IMR-90 (cell line): ENCODE measurements at regions not wholly inside any gene's neighbourhood (a gene's known extent, or its start where the extent isn't known, plus 50 kb on each side); places are given as distances from the start of the nearest gene placed in this dataset.

Experiments used
- ATAC-seq: fragments of 200-7000 bp; cut with Tn5 transposase; 2 replicates; pipeline ENCODE4 v1.9.1; 2020; ENCODE audit warnings: low read depth, mild to moderate bottlenecking, moderate library complexity
- BruUV-seq: library from RNA; stranded (reverse); fragments of 400-500 nt; replicated peaks from 2 replicates; lab custom pipeline; 2021; lab: Mats Ljungman, UMichigan
- CTCF ChIA-PET: fragments of 300-600 bp; formaldehyde crosslinking; extraction: SDS; loops from one replicate; lab custom pipeline; 2021; ENCODE audit warnings: antibody characterized with exemption; lab: Yijun Ruan, JAX
- POLR2A ChIA-PET: fragments of 300-600 bp; sonication (Branson Sonifier 250); formaldehyde crosslinking; loops from one replicate; lab custom pipeline; 2022; ENCODE audit warnings: antibody characterized with exemption; ENCODE audit not compliant: unreplicated experiment; lab: Charles Lee
- DNase-seq: peaks from one replicate; pipeline ENCODE4 v3.0.0; 2013
- H2AFZ ChIP-seq: replicated peaks from 2 replicates; pipeline ENCODE3; 2013; ENCODE audit warnings: low read length, mild to moderate bottlenecking; ENCODE audit not compliant: poor library complexity
- H2AK5ac ChIP-seq: 2 replicates; pipeline ENCODE4 v1.6.1; 2013; ENCODE audit warnings: low read depth, low read length, inconsistent platforms
- H2AK9ac ChIP-seq: replicated peaks from 2 replicates; pipeline ENCODE3; 2013; ENCODE audit warnings: mild to moderate bottlenecking, low read depth, low read length, moderate library complexity; ENCODE audit not compliant: poor library complexity
- H2BK120ac ChIP-seq: 2 replicates; pipeline ENCODE4 v1.6.1; 2013; ENCODE audit warnings: low read depth, low read length, inconsistent platforms
- H2BK15ac ChIP-seq: 3 replicates; pipeline ENCODE4 v1.6.1; 2013; ENCODE audit warnings: low read depth, low read length, inconsistent platforms
- H2BK20ac ChIP-seq: 2 replicates; pipeline ENCODE4 v1.6.1; 2013; ENCODE audit warnings: low read depth, mild to moderate bottlenecking, inconsistent platforms, low read length, moderate library complexity
- H2BK5ac ChIP-seq: 2 replicates; pipeline ENCODE4 v1.6.1; 2013; ENCODE audit warnings: mild to moderate bottlenecking, low read depth, low read length, inconsistent platforms; ENCODE audit not compliant: poor library complexity, severe bottlenecking
- H3K14ac ChIP-seq: replicated peaks from 2 replicates; pipeline ENCODE4 v1.6.1; 2013; ENCODE audit warnings: low read depth, low read length, inconsistent platforms
- H3K18ac ChIP-seq: 2 replicates; pipeline ENCODE4 v1.6.1; 2013; ENCODE audit warnings: low read depth, low read length, control low read depth
- H3K23ac ChIP-seq: 2 replicates; pipeline ENCODE4 v1.6.1; 2013; ENCODE audit warnings: low read depth, low read length, inconsistent platforms
- H3K27ac ChIP-seq: 2 replicates; pipeline ENCODE4 v1.5.1; 2013; ENCODE audit warnings: mild to moderate bottlenecking, control low read depth, low read length; ENCODE audit not compliant: insufficient read depth
- H3K27me3 ChIP-seq: 2 replicates; pipeline ENCODE4 v1.6.1; 2013; ENCODE audit warnings: low read length; ENCODE audit not compliant: control insufficient read depth, insufficient read depth
- H3K36me3 ChIP-seq: 2 replicates; pipeline ENCODE4 v1.6.1; 2013; ENCODE audit warnings: low read length, mixed read lengths; ENCODE audit not compliant: control insufficient read depth, insufficient read depth
- H3K4ac ChIP-seq: 2 replicates; pipeline ENCODE4 v1.6.1; 2013; ENCODE audit warnings: low read depth, low read length, inconsistent platforms
- H3K4me1 ChIP-seq: 2 replicates; pipeline ENCODE4 v1.6.1; 2013; ENCODE audit warnings: low read length, mixed read lengths; ENCODE audit not compliant: control insufficient read depth, insufficient read depth
- H3K4me2 ChIP-seq: 2 replicates; pipeline ENCODE4 v1.6.1; 2013; ENCODE audit warnings: low read depth, mild to moderate bottlenecking, control low read depth, low read length, moderate library complexity
- H3K4me3 ChIP-seq: 2 replicates; pipeline ENCODE4 v1.5.1; 2013; ENCODE audit warnings: low read depth, mild to moderate bottlenecking, control low read depth, low read length, moderate library complexity; ENCODE audit not compliant: insufficient read depth
- H3K56ac ChIP-seq: 2 replicates; pipeline ENCODE4 v1.6.1; 2013; ENCODE audit warnings: low read length, inconsistent platforms; ENCODE audit not compliant: insufficient read depth; ENCODE audit errors: extremely low read depth
- H3K79me1 ChIP-seq, 2 experiments: 2 replicates each; pipeline ENCODE4 v1.6.1; 2013; ENCODE audit warnings: low read length in 2 of 2, inconsistent platforms in 1 of 2, low read depth in 1 of 2
- H3K9ac ChIP-seq: 2 replicates; pipeline ENCODE4 v1.6.1; 2013; ENCODE audit warnings: low read depth, low read length, control low read depth
- H3K9me1 ChIP-seq: 2 replicates; pipeline ENCODE4 v1.6.1; 2013; ENCODE audit warnings: low read length, inconsistent platforms; ENCODE audit not compliant: insufficient read depth
- H3K9me3 ChIP-seq: 2 replicates; pipeline ENCODE4 v1.6.1; 2013; ENCODE audit warnings: low read length; ENCODE audit not compliant: control insufficient read depth, insufficient read depth
- H4K20me1 ChIP-seq: 2 replicates; pipeline ENCODE4 v1.6.1; 2013; ENCODE audit warnings: low read length, inconsistent platforms; ENCODE audit not compliant: insufficient read depth
- H4K5ac ChIP-seq: 2 replicates; pipeline ENCODE4 v1.6.1; 2013; ENCODE audit warnings: mild to moderate bottlenecking, low read depth, low read length, control low read depth
- H4K8ac ChIP-seq, 2 experiments: 2 replicates each; pipeline ENCODE4 v1.6.1; 2013; ENCODE audit warnings: low read depth in 2 of 2, low read length in 2 of 2, control low read depth in 1 of 2, inconsistent platforms in 1 of 2
- H4K91ac ChIP-seq: 2 replicates; pipeline ENCODE4 v1.6.1; 2013; ENCODE audit warnings: low read depth, low read length, inconsistent platforms; ENCODE audit not compliant: insufficient read depth
- BHLHE40 ChIP-seq: fragments of 150-350 bp; IDR thresholded peaks from 2 replicates; pipeline ENCODE4 v1.6.1; 2016; ENCODE audit warnings: mild to moderate bottlenecking, low read depth, low read length
- CHD1 ChIP-seq: IDR thresholded peaks from 2 replicates; pipeline ENCODE4 v1.6.1; 2012; ENCODE audit warnings: low read depth, low read length, improper control_type of control experiment
- ELK1 ChIP-seq: fragments of 150-350 bp; IDR thresholded peaks from 2 replicates; pipeline ENCODE4 v1.6.1; 2016; ENCODE audit warnings: low read depth, mild to moderate bottlenecking, low read length, moderate library complexity, borderline replicate concordance
- FOS ChIP-seq: fragments of 150-350 bp; IDR thresholded peaks from 2 replicates; pipeline ENCODE4 v1.6.1; 2016; ENCODE audit warnings: low read depth, low read length
- MAFK ChIP-seq: IDR thresholded peaks from 2 replicates; pipeline ENCODE4 v1.6.1; 2012; ENCODE audit warnings: low read depth, low read length, improper control_type of control experiment
- MAZ ChIP-seq: IDR thresholded peaks from 2 replicates; pipeline ENCODE4 v1.6.1; 2012; ENCODE audit warnings: low read depth, mild to moderate bottlenecking, low read length, improper control_type of control experiment, moderate library complexity, borderline replicate concordance
- MXI1 ChIP-seq: IDR thresholded peaks from 2 replicates; pipeline ENCODE4 v1.6.1; 2012; ENCODE audit warnings: low read depth, mild to moderate bottlenecking, low read length, moderate library complexity, borderline replicate concordance
- NFE2L2 ChIP-seq: fragments of 150-350 bp; IDR thresholded peaks from 2 replicates; pipeline ENCODE4 v1.6.1; 2016; ENCODE audit warnings: low read depth, mild to moderate bottlenecking, low read length
- POLR2A ChIP-seq: IDR thresholded peaks from 2 replicates; pipeline ENCODE4 v1.6.1; 2012; ENCODE audit warnings: mild to moderate bottlenecking, low read depth, low read length
- RAD21 ChIP-seq: IDR thresholded peaks from 2 replicates; pipeline ENCODE4 v1.6.1; 2012; ENCODE audit warnings: low read length, improper control_type of control experiment
- RCOR1 ChIP-seq: IDR thresholded peaks from 2 replicates; pipeline ENCODE4 v1.6.1; 2012; ENCODE audit warnings: mild to moderate bottlenecking, low read length, improper control_type of control experiment; ENCODE audit not compliant: insufficient replicate concordance
- SMC3 ChIP-seq: fragments of 150-350 bp; IDR thresholded peaks from 2 replicates; pipeline ENCODE4 v1.6.1; 2016; ENCODE audit warnings: low read depth, mild to moderate bottlenecking, antibody characterized with exemption, low read length, moderate library complexity
- WGBS, 2 experiments: methylation state at CpG; one replicate each; pipeline versions ENCODE4 v1.1.5 to v1.1.7; 2013; ENCODE audit warnings: missing lambda C conversion rate in 2 of 2; ENCODE audit not compliant: insufficient read length in 1 of 2; ENCODE audit errors: extremely low coverage in 2 of 2; 5-methylcytosine and 5-hydroxymethylcytosine counted together
- dilution Hi-C: fragments of 300-500 bp; cut with HindIII; formaldehyde crosslinking; loops from one replicate; pipeline ENCODE4 v1.14.3; 2018; ENCODE audit warnings: low sequenced_read_pairs; ENCODE audit not compliant: unreplicated experiment
- in situ Hi-C: fragments of 300-500 bp; cut with MboI; formaldehyde crosslinking; loops from 3 replicates; pipeline ENCODE4 v1.14.3; 2019; ENCODE audit warnings: low sequenced_read_pairs, inconsistent platforms, mixed read lengths
- intact Hi-C: fragments of 100-400 bp; cut with micrococcal nuclease; formaldehyde crosslinking; loops from 2 replicates; pipeline ENCODE4 v1.10.0; 2022
- TF ChIP-seq, protein P1 (sequence below): conservative IDR thresholded peaks from 2 replicates; pipeline ENCODE4 v1.5.1; 2012; ENCODE audit warnings: mild to moderate bottlenecking, low read depth, low read length, improper control_type of control experiment

DNA sequence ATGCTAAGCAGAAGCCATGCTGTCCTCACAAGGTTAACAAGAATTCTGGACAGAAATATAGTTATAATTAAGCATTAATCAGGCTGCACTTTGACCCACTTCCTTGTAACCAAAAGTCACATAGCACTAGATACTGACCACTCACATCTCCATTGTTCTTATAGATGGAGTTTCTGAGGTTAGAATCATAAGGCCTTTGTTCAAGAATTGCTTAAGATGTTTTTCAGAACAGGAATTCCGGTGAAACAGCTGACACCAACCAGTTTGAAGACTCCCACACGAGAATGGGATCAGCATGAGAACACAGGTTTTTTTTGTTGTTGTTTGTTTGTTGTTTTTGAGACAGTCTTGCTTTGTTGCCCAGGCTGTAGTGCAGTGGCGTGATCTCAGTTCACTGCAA, 488.3 kb upstream of the NRP1 start:
- H4K5ac ChIP-seq = no peak overlapping the region
- ChIA-PET CTCF (no interaction called here), POLR2A (no interaction called here)
- no peak overlapping the region for H2BK5ac ChIP-seq
- H3K4me1 ChIP-seq = no peaks in the 10 kb centered on the region
- no peaks in the 10 kb centered on the region for H4K20me1 ChIP-seq
- no peak overlapping the region for H3K9ac ChIP-seq
- no peak overlapping the region for H3K4me2 ChIP-seq
- no peaks in the 10 kb centered on the region for H3K79me1 ChIP-seq
- DNase-seq (no peak), ATAC-seq (no peak)
- H2AK5ac ChIP-seq = no peak overlapping the region
- no peak for TF ChIP-seq MAZ
- TF ChIP-seq CHD1 = no peak
- TF ChIP-seq ELK1 = no peak
- TF ChIP-seq BHLHE40 = no peak
- TF ChIP-seq SMC3 = no peak
- TF ChIP-seq RAD21 = no peak
- no peak for TF ChIP-seq POLR2A
- TF ChIP-seq, protein P1, sequence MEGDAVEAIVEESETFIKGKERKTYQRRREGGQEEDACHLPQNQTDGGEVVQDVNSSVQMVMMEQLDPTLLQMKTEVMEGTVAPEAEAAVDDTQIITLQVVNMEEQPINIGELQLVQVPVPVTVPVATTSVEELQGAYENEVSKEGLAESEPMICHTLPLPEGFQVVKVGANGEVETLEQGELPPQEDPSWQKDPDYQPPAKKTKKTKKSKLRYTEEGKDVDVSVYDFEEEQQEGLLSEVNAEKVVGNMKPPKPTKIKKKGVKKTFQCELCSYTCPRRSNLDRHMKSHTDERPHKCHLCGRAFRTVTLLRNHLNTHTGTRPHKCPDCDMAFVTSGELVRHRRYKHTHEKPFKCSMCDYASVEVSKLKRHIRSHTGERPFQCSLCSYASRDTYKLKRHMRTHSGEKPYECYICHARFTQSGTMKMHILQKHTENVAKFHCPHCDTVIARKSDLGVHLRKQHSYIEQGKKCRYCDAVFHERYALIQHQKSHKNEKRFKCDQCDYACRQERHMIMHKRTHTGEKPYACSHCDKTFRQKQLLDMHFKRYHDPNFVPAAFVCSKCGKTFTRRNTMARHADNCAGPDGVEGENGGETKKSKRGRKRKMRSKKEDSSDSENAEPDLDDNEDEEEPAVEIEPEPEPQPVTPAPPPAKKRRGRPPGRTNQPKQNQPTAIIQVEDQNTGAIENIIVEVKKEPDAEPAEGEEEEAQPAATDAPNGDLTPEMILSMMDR = no peak
- no peak for TF ChIP-seq MXI1
- TF ChIP-seq RCOR1 = no peak
- TF ChIP-seq FOS = no peak
- TF ChIP-seq MAFK = no peak
- no peak for TF ChIP-seq NFE2L2
- H3K9me3 ChIP-seq = no peaks in the 10 kb centered on the region
- H3K36me3 ChIP-seq = no peaks in the 10 kb centered on the region
- dilution Hi-C loops (no loop called here), intact Hi-C loops (no loop called here), in situ Hi-C loops (no loop called here)
- no peak overlapping the region for H3K4me3 ChIP-seq
- no peak overlapping the region for H3K23ac ChIP-seq
- no peaks in the 10 kb centered on the region for H3K9me1 ChIP-seq
- no peak overlapping the region for H2BK20ac ChIP-seq
- H3K27ac ChIP-seq = no peak overlapping the region
- H2BK120ac ChIP-seq = no peak overlapping the region
- H3K18ac ChIP-seq = no peak overlapping the region
- no peak overlapping the region for H2AK9ac ChIP-seq
- no peak overlapping the region for H2BK15ac ChIP-seq
- H4K91ac ChIP-seq = no peak overlapping the region
- no peak overlapping the region for H3K14ac ChIP-seq
- H2AFZ ChIP-seq = no peak overlapping the region
- H3K56ac ChIP-seq = no peak overlapping the region
- no TSS peak for BruUV-seq
- peaks cover 4% of the 10 kb centered on the region; the same call in 1 of the 2 replicates for H3K27me3 ChIP-seq
- H4K8ac ChIP-seq = no peak overlapping the region
- H3K4ac ChIP-seq = no peak overlapping the region
- WGBS, 2 experiments = no CpG with 5 or more reads among the region's 3 CpGs
